ENCODE measurements at regions not wholly inside any gene's neighbourhood (a gene's known extent, or its start where the extent isn't known, plus 50 kb on each side); places are given as distances from the start of the nearest gene placed in this dataset.

DNA sequence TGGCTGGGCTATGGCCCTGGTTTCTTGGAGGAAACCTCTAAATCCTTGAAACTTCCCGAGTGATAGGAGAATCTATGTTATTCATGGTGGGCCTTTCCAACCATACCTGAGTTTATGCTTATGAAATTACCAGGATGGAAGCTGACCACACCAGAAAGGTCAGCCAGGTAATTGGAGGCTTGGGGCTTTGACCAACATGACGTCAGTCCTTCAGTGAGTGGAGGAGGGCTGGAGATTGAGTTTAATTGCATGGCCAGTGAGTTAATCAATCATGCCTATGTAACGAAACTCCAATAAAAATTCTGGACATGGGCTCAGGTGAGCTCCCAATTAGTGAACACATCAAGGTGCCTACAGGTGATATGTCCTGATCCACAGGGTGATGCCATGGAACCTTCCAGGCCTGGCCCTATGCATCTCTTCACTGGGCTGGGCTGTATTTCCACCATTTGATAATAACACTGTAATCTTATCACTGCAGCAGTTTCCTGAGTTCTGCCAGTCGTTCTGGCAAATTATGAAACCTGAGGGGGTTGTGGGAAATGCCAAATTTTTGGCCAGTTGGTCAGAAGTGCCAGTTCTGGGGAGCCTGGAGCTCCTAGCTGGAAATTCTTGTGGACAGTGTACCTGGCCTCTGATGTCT is 106.5 kb downstream of the CDH26 start:
- no peak for DNase-seq (ENCODE audit: low read depth, low spot score)
- H3K36me3 ChIP-seq (ENCODE audit: control insufficient read depth, insufficient read depth, low read length) = no peaks in the 10 kb centered on the region
- WGBS (ENCODE audit: insufficient coverage, insufficient read length) = no CpG with 5 or more reads among the region's 4 CpGs
- no peak overlapping the region for H3K27ac ChIP-seq (ENCODE audit: low read length)
- no peaks in the 10 kb centered on the region for H3K27me3 ChIP-seq (ENCODE audit: control insufficient read depth, insufficient read depth, low read length)
- no peaks in the 10 kb centered on the region for H3K4me1 ChIP-seq (ENCODE audit: control insufficient read depth, insufficient read depth, low read length)
- no peak overlapping the region for H3K4me3 ChIP-seq (ENCODE audit: low read length)
- H3K9me3 ChIP-seq (ENCODE audit: control insufficient read depth, insufficient read depth, low read length) = no peaks in the 10 kb centered on the region

DNA sequence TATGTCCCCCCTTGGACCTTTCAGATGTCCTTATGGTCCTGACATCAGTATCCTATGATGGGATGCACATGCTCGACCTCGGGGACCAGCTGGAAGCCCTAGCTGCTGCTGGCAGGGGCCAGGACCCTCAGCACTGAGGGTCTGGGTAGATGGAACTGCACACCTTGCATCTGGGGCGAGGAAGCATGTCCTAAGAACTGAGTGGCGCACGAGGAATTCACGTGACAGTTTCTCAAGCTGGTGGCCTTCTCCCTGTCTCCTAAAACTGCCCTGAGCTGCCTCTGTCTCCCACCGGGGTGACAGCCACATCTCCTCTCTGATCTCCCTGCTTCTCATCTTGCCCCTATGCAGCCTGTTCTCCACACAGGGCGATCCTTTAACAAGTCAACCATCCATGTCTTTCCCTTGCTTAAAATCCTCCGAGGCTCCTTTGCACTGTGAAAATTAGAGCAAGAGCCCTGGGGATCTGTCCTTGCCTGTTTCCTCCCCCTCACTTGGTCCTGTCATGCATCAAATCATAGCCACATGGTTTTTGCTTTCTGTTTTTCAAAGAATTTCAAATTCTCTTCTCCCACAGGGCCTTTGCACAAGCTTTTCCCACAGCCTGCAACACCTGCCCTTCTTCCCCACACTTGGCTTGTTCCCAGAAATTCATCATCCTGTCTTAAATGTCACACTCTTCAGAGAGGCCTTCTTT is 107.7 kb downstream of the CDH26 start:
- Histone ChIP-seq H3K4me1 (ENCODE audit: control insufficient read depth, insufficient read depth, low read length) (no peaks in the 10 kb centered on the region), H3K27me3 (ENCODE audit: control insufficient read depth, insufficient read depth, low read length) (no peaks in the 10 kb centered on the region), H3K4me3 (ENCODE audit: low read length) (no peak overlapping the region), H3K9me3 (ENCODE audit: control insufficient read depth, insufficient read depth, low read length) (no peaks in the 10 kb centered on the region), H3K27ac (ENCODE audit: low read length) (no peak overlapping the region), H3K36me3 (ENCODE audit: control insufficient read depth, insufficient read depth, low read length) (no peaks in the 10 kb centered on the region)
- WGBS (ENCODE audit: insufficient coverage, insufficient read length) = no CpG with 5 or more reads among the region's 9 CpGs
- no peak for DNase-seq (ENCODE audit: low read depth, low spot score)

DNA sequence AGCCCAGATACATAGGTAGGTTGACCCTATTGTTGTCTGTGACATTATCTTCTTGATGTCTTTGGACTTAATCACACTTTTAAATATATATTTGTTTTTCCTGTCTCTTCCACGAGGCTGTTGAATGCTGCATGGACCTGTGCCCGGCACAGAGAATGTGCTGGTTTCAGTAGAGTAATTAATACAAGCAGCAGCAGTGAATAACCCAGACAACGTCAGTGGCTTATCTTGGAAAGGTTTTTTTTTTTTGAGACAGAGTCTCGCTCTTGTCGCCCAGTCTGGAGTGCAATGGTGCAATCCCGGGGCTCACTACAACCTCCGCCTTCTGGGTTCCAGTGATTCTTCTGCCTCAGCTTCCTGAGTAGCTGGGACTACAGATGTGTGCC is 108.2 kb downstream of the CDH26 start:
- Histone ChIP-seq H3K4me3 (ENCODE audit: low read length) (no peak overlapping the region), H3K4me1 (ENCODE audit: control insufficient read depth, insufficient read depth, low read length) (no peaks in the 10 kb centered on the region), H3K27me3 (ENCODE audit: control insufficient read depth, insufficient read depth, low read length) (no peaks in the 10 kb centered on the region), H3K9me3 (ENCODE audit: control insufficient read depth, insufficient read depth, low read length) (no peaks in the 10 kb centered on the region), H3K27ac (ENCODE audit: low read length) (no peak overlapping the region), H3K36me3 (ENCODE audit: control insufficient read depth, insufficient read depth, low read length) (no peaks in the 10 kb centered on the region)
- no peak for DNase-seq (ENCODE audit: low read depth, low spot score)
- WGBS (ENCODE audit: insufficient coverage, insufficient read length) = no CpG with 5 or more reads among the region's 7 CpGs

DNA sequence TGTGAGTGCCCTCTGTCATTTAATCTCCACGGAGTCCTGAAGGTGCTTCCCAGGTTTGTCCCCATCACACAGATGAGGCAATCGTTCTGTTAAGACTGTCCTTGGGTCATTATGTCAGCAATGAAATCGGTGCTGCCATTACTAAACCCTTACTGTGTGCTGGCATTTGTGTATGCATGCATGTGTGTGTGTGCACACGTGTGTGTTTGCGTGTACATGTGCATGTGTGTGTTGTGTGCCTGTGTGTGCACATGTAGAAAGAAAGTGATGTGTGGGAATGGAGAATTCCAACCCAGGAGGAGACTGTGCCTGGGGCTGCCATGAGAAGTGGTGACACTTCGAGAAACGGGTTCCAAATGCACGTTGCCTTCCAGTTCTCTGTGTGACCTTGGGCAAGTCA is 110.3 kb downstream of the CDH26 start:
- WGBS (ENCODE audit: insufficient coverage, insufficient read length) = no CpG with 5 or more reads among the region's 8 CpGs
- Histone ChIP-seq H3K4me1 (ENCODE audit: control insufficient read depth, insufficient read depth, low read length) (no peaks in the 10 kb centered on the region), H3K9me3 (ENCODE audit: control insufficient read depth, insufficient read depth, low read length) (no peaks in the 10 kb centered on the region), H3K27me3 (ENCODE audit: control insufficient read depth, insufficient read depth, low read length) (no peaks in the 10 kb centered on the region), H3K27ac (ENCODE audit: low read length) (no peak overlapping the region), H3K36me3 (ENCODE audit: control insufficient read depth, insufficient read depth, low read length) (no peaks in the 10 kb centered on the region), H3K4me3 (ENCODE audit: low read length) (no peak overlapping the region)
- no peak for DNase-seq (ENCODE audit: low read depth, low spot score)

DNA sequence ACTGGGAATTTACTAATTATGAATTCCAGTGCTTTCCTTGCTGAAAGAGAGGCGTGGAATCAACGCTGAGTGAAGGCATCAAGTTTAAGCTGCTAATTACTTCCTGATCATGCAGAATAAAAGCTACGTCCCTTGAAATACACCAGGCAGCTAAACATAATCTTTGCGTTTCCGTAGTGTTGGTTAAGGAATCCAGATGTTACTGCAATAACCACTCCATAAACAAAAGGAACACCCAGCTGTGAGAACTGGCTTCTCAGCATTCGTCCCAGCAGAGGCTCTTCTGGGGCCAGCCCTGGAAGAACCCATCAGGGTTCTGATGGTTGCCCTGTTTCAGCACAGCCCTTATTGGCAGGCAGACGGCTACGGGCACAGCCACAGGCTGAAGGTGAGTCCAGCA is 111.4 kb downstream of the CDH26 start:
- whole genome bisulfite sequencing (ENCODE audit: insufficient coverage, insufficient read length) = no CpG with 5 or more reads among the region's 8 CpGs
- DNase-seq (ENCODE audit: low read depth, low spot score) = no peak
- Histone ChIP-seq H3K36me3 (ENCODE audit: control insufficient read depth, insufficient read depth, low read length) (no peaks in the 10 kb centered on the region), H3K4me1 (ENCODE audit: control insufficient read depth, insufficient read depth, low read length) (no peaks in the 10 kb centered on the region), H3K27me3 (ENCODE audit: control insufficient read depth, insufficient read depth, low read length) (no peaks in the 10 kb centered on the region; the same call in 1 of the 2 replicates), H3K27ac (ENCODE audit: low read length) (no peak overlapping the region), H3K9me3 (ENCODE audit: control insufficient read depth, insufficient read depth, low read length) (no peaks in the 10 kb centered on the region), H3K4me3 (ENCODE audit: low read length) (no peak overlapping the region; the same call in 1 of the 2 replicates)

DNA sequence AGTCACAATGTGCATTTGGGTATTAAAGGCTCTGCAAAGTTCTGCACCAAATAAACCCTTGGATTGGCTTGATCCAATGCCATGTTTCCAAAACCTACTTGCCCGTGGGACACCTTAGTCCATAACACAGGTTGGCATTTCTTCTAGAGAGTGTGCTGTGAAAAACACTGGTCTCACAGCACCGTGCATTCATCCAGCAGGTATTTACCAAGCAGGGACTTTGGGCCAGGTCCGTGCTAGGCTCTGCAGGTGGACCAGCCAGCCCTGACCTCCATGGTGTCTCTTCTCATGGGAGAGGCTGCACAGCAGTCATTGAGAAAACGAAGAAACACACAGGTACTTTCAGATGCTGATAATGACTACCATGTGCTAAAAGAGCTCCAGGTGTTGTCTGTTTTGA is 112.6 kb downstream of the CDH26 start:
- Histone ChIP-seq H3K27me3 (ENCODE audit: control insufficient read depth, insufficient read depth, low read length) (no peaks in the 10 kb centered on the region; the same call in 1 of the 2 replicates), H3K4me3 (ENCODE audit: low read length) (no peak overlapping the region), H3K4me1 (ENCODE audit: control insufficient read depth, insufficient read depth, low read length) (no peaks in the 10 kb centered on the region), H3K36me3 (ENCODE audit: control insufficient read depth, insufficient read depth, low read length) (no peaks in the 10 kb centered on the region), H3K27ac (ENCODE audit: low read length) (no peak overlapping the region), H3K9me3 (ENCODE audit: control insufficient read depth, insufficient read depth, low read length) (no peaks in the 10 kb centered on the region)
- no CpG with 5 or more reads among the region's 4 CpGs for WGBS (ENCODE audit: insufficient coverage, insufficient read length)
- no peak for DNase-seq (ENCODE audit: low read depth, low spot score)

DNA sequence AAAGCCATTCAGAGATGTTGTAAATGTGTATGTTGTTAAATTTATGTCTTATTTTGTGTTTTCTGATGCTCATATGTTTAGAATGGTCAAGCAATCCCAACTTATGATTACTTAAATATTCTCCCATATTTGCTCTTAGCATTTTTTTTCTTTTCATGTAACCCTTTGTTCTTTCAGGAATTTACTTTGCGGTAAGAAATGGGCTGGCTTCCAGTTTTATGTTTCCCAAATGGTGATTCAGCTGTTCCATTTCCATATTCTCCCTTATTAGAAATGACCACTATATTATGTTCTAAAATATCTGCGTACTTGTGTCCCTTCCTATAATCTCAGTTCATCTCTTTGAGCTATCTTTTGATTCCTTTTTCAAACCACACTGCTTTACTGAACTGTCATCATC is 113.7 kb downstream of the CDH26 start:
- no peaks in the 10 kb centered on the region for H3K4me1 ChIP-seq (ENCODE audit: control insufficient read depth, insufficient read depth, low read length)
- no CpG with 5 or more reads among the region's 2 CpGs for WGBS (ENCODE audit: insufficient coverage, insufficient read length)

DNA sequence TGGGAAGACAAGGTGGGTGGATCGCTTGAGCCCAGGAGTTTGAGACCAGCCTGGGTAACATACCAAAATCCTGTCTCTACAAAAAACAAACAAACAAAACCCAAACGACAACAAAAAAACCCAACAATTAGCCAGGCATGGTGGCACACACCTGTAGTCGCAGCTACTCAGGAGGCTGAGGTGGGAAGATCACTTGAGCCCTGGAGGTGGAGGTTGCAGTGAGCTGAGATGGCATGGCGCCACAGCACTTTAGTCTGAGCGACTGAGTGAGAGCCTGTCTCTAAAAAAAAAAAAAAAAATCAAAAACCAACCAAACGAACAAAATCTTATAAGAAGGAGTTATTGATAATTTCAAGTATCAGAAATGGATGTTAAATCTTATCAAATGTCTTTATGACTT is 114.9 kb downstream of the CDH26 start:
- Histone ChIP-seq H3K9me3 (ENCODE audit: control insufficient read depth, insufficient read depth, low read length) (no peaks in the 10 kb centered on the region), H3K27ac (ENCODE audit: low read length) (no peak overlapping the region), H3K27me3 (ENCODE audit: control insufficient read depth, insufficient read depth, low read length) (no peaks in the 10 kb centered on the region; the same call in 1 of the 2 replicates), H3K36me3 (ENCODE audit: control insufficient read depth, insufficient read depth, low read length) (no peaks in the 10 kb centered on the region), H3K4me1 (ENCODE audit: control insufficient read depth, insufficient read depth, low read length) (no peaks in the 10 kb centered on the region), H3K4me3 (ENCODE audit: low read length) (no peak overlapping the region)
- DNase-seq (ENCODE audit: low read depth, low spot score) = no peak
- WGBS (ENCODE audit: insufficient coverage, insufficient read length) = no CpG with 5 or more reads among the region's 6 CpGs

More for the DNA sequence above, 113.7 kb downstream of the CDH26 start:
- Histone ChIP-seq H3K27ac (ENCODE audit: low read length) (no peak overlapping the region), H3K9me3 (ENCODE audit: control insufficient read depth, insufficient read depth, low read length) (no peaks in the 10 kb centered on the region), H3K36me3 (ENCODE audit: control insufficient read depth, insufficient read depth, low read length) (no peaks in the 10 kb centered on the region), H3K27me3 (ENCODE audit: control insufficient read depth, insufficient read depth, low read length) (no peaks in the 10 kb centered on the region; the same call in 1 of the 2 replicates), H3K4me3 (ENCODE audit: low read length) (no peak overlapping the region)
- DNase-seq (ENCODE audit: low read depth, low spot score) = no peak

DNA sequence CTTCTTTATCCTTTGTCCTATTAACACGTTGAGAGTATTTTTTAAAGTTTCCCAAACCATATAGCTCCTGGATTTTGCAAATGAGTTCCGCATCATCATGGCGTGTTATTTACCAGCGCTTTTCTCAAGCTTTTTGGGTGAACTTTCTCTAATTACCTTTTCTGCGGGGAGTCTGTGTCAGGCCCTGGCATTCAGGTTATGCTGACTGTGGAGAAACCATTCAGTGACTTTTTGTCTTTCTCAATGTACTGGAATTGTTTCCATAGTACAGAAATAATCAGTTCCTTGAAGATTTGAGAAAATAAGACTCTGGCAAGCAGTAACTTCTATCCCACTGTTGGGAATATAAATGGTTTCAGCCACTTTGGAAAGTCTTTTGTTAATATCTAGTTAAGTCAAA is 115.3 kb downstream of the CDH26 start:
- Histone ChIP-seq H3K27me3 (ENCODE audit: control insufficient read depth, insufficient read depth, low read length) (no peaks in the 10 kb centered on the region; the same call in 1 of the 2 replicates), H3K4me1 (ENCODE audit: control insufficient read depth, insufficient read depth, low read length) (no peaks in the 10 kb centered on the region; the same call in 1 of the 2 replicates), H3K4me3 (ENCODE audit: low read length) (no peak overlapping the region), H3K27ac (ENCODE audit: low read length) (no peak overlapping the region), H3K9me3 (ENCODE audit: control insufficient read depth, insufficient read depth, low read length) (no peaks in the 10 kb centered on the region), H3K36me3 (ENCODE audit: control insufficient read depth, insufficient read depth, low read length) (no peaks in the 10 kb centered on the region)
- WGBS (ENCODE audit: insufficient coverage, insufficient read length) = no CpG with 5 or more reads among the region's 5 CpGs
- no peak for DNase-seq (ENCODE audit: low read depth, low spot score)

DNA sequence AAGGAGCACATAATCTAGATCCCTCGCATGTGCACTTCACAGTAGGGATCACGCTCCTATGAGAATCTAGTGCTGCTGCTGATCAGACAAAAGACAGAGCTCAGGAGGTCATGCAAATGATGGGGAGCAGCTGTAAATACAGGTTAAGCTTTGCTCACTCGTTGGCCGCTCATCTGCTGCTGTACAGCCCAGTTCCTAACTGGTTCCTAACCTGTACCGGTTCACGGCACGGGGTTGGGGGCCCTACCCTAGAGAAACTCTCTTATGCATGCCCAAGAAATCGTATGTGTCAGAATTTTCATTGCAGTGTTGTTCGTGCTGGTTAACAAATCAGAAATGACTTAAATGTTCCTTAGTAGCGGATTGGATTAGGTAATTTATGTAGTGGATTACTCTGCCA is 116.1 kb downstream of the CDH26 start:
- Histone ChIP-seq H3K4me3 (ENCODE audit: low read length) (no peak overlapping the region), H3K9me3 (ENCODE audit: control insufficient read depth, insufficient read depth, low read length) (no peaks in the 10 kb centered on the region), H3K27ac (ENCODE audit: low read length) (no peak overlapping the region), H3K36me3 (ENCODE audit: control insufficient read depth, insufficient read depth, low read length) (no peaks in the 10 kb centered on the region), H3K27me3 (ENCODE audit: control insufficient read depth, insufficient read depth, low read length) (no peaks in the 10 kb centered on the region; the same call in 1 of the 2 replicates), H3K4me1 (ENCODE audit: control insufficient read depth, insufficient read depth, low read length) (no peaks in the 10 kb centered on the region; the same call in 1 of the 2 replicates)
- DNase-seq (ENCODE audit: low read depth, low spot score) = no peak
- no CpG with 5 or more reads among the region's 10 CpGs for WGBS (ENCODE audit: insufficient coverage, insufficient read length)
